ENCODE measurements at regions not wholly inside any gene's neighbourhood (a gene's known extent, or its start where the extent isn't known, plus 50 kb on each side); places are given as distances from the start of the nearest gene placed in this dataset.

- DNase-seq (ENCODE audit: low read depth in 3 of 3) = no peak
Observed at GRCh38 chr10:3467052-3467951, 294.7 kb upstream of the PITRM1 start.

DNA sequence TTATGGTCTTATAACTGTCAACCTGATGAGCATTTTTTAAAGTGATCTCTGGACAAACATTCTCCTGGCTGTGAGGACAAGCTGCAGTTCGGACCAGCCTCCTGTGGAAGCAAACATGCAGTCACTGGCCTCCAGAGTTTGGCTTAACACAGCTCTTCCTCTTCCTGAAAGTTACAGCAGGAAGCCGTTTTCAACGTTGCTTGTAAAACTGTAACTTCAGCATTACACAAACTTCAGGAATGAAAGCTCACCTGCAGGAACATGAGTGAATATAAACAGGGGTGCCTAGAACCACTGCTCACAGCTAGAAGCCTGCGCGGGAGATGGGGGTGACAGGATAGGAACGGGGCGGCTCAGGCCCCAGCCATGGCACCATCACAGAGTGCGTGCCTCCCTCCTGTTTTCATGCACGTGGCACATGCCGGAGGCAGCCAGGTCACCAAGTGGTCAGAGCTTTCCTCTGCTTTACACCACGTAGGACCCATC lies 292.9 kb upstream of the PITRM1 start:
- DNase-seq (ENCODE audit: low read depth in 3 of 3) = no peak

DNA sequence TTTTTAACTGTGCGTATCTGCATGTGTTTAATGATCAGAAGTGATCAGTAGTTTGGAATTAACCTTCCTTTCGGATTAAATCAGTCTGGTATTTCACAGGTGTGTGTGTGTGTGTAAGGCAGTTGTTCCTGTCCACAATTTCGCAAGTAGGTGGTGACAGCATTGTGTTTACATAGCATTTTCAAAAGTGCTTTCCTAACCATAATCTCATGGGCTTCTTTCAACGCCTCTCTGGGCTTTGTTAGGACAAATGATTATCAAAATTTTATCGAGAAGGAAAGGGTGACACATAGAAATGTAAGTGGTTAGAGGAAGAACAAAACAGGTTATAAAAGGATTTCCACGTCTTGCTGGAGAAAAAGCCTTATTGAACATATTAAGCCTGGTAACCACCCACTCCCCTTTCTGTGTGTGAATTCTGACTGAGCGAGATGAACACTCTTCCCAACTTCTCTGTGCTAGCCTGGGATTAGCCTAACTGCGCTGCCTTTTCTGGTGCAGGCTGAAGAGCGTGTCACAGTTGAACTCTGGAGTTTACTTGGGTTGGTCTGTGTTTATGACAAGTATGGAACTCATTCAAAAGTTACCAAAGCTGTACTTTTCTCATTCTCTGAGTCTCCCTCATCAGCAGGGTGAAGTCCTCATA lies 292.3 kb upstream of the PITRM1 start:
- no peak for DNase-seq (ENCODE audit: low read depth in 3 of 3)

DNA sequence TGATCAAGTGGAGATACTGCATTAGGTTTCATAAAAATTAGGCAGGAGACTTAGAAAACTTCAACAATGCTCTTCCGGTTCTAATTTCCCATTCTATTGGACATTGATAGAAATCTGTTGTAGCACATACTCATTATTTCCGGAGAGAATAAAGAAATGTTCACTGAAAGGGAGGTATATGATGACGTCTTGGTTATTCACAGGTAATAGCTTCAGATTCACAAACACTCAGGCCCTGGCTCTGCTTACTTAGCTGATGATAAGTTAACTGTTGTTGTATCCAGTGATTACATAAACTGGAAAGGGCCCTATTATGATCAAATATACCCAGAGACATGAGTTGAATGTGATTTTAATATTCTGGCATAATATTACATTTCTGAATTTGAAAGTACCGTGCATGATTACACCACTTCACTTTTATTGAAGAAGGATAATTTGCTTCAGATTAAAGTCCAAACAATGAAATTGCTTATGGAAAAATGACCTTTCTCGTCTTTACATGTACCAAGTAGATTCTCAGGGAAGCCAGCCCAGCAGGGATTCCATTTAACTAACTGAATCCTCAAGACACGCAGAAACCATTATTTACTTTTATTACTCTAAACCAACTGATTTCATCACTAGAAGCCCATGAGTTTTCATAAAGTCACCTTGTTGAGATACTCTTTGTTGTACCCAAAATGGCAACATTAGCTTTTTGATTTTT lies 288.0 kb upstream of the PITRM1 start:
- no peak for DNase-seq (ENCODE audit: low read depth in 3 of 3)

- no peak for DNase-seq (ENCODE audit: low read depth in 3 of 3)
Observed at GRCh38 chr10:3455385-3456334, 283.1 kb upstream of the PITRM1 start.

- no peak for DNase-seq (ENCODE audit: low read depth in 3 of 3)
Observed at GRCh38 chr10:3452683-3453361, 280.2 kb upstream of the PITRM1 start.

DNA sequence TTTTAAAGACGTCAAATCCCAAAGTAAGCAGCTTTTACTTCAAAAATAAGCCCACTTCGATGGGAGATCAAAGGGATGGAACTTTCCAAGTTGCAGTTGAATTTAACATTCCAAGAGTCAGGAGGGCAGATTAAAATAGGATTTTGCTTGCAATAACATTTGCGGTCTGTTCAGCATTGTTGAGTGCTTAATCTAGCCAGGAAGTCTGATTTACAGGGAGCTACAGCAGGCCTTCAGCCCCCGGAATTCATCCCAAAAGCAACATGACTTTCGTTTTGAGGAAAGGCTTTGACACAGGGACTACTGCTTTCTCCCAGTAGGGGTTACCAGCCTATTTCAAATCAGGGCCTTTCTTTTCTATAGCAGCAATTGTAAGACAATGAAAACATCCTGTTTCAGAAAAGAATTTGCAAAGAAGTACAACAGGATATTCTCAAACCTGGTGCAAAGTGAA lies 279.6 kb upstream of the PITRM1 start:
- no peak for DNase-seq (ENCODE audit: low read depth in 3 of 3)

- no peak for DNase-seq (ENCODE audit: low read depth in 3 of 3)
Observed at GRCh38 chr10:3451516-3452172, 279.1 kb upstream of the PITRM1 start.

DNA sequence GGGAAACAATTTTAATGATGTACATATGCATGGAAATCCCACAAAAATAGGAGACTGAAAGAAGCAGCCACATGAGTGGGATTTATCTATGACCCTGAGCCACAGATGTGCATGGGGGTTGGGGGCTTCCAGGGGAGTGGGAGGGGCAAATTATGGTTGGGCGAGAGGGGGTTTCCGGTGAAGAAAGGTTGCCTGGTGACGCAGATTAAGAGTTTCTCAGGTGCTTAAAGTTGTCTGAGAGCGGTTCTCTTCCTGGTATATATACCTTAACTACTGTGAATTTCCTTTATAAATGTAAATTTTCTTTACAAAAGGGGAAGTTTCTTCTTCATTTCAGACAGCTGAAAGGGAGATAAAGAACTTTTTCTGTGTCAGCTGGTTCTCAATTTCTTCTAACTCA lies 273.6 kb upstream of the PITRM1 start:
- no peak for DNase-seq (ENCODE audit: low read depth in 3 of 3)

- DNase-seq (ENCODE audit: low read depth in 3 of 3) = no peak
Observed at GRCh38 chr10:3445648-3446047, 273.1 kb upstream of the PITRM1 start.

GRCh38 chr10:3442451-3442990 lies 269.9 kb upstream of the PITRM1 start:
- no peak for DNase-seq (ENCODE audit: low read depth in 3 of 3)

GRCh38 chr10:3439183-3439582 lies 266.6 kb upstream of the PITRM1 start:
- DNase-seq (ENCODE audit: low read depth in 3 of 3) = no peak

DNA sequence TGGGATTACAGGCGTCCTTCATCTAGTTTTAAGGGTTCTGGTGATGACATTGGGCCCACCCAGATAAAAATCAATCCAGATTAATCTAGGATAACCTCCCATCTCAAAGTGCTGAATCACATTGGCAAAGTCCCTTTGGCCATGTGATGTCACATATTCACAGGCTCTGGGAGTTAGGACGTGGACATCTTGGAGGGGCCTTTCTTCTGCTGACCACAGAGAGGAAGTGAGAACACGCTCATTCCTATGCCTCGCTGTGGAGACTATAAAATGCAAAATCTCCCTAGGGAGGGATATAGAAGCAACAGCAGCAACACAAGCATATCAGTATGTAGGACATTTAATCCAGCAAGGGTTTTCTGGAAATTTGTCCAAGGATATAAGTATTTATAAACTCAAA lies 266.0 kb upstream of the PITRM1 start:
- DNase-seq (ENCODE audit: low read depth in 3 of 3) = no peak

DNA sequence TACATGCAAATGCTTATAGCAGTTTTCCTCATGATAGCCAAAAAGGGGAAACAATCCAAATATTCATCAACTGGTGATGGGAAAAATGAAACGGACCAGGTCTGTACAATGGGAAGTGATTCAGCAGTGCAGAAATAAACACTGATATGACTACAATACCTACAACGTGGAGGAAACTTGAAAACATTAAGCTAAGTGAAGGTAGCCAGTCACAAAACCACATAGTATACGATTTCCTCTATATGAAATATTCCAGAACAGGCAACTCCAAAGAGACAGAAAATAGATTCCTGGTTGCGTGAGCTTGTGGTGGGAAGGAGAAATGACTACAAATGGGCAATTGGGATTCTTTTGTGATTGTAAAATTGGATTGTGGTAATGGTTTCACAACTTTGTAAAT lies 263.1 kb upstream of the PITRM1 start:
- no peak for DNase-seq (ENCODE audit: low read depth in 3 of 3)

GRCh38 chr10:3433988-3434387 lies 261.4 kb upstream of the PITRM1 start:
- no peak for DNase-seq (ENCODE audit: low read depth in 3 of 3)

GRCh38 chr10:3433131-3433530 lies 260.5 kb upstream of the PITRM1 start:
- no peak for DNase-seq (ENCODE audit: low read depth in 3 of 3)

GRCh38 chr10:3432081-3432825 lies 259.7 kb upstream of the PITRM1 start:
- no peak for DNase-seq (ENCODE audit: low read depth in 3 of 3)

- no peak for DNase-seq (ENCODE audit: low read depth in 3 of 3)
Observed at GRCh38 chr10:3430501-3430900, 257.9 kb upstream of the PITRM1 start.

GRCh38 chr10:3429676-3430075 lies 257.1 kb upstream of the PITRM1 start:
- no peak for DNase-seq (ENCODE audit: low read depth in 3 of 3)
